CD14-positive monocyte (primary cell): ENCODE measurements at regions not wholly inside any gene's neighbourhood (a gene's known extent, or its start where the extent isn't known, plus 50 kb on each side); places are given as distances from the start of the nearest gene placed in this dataset.

Experiments used
- DNase-seq, 3 donors: peaks; one replicate each; pipeline ENCODE4 v3.0.0-alpha.2; 2011 to 2022
- H2AFZ ChIP-seq: 2 replicates; pipeline ENCODE4 v1.6.0; 2012; ENCODE audit warnings: mild to moderate bottlenecking, low read depth, low read length, inconsistent platforms; ENCODE audit not compliant: insufficient read depth, poor library complexity, severe bottlenecking
- H3K27ac ChIP-seq, 2 donors: 1 replicate in 1 of 2; 2 replicates in 1 of 2; pipeline ENCODE4 v1.5.1; 2012 to 2013; ENCODE audit warnings: low read length in 2 of 2, control low read depth in 1 of 2, inconsistent platforms in 1 of 2, low read depth in 1 of 2, mild to moderate bottlenecking in 1 of 2
- H3K27me3 ChIP-seq, 2 donors: one replicate each; pipeline versions ENCODE4 v1.6.0 to v1.6.1; 2011 to 2013; ENCODE audit warnings: low read length in 2 of 2; ENCODE audit not compliant: control insufficient read depth in 2 of 2, insufficient read depth in 2 of 2
- H3K36me3 ChIP-seq, 2 donors: replicated peaks in 1 of 2; 1 replicate in 1 of 2; 2 replicates in 1 of 2; pipeline versions ENCODE4 v1.5.1 to v1.6.1; 2012 to 2013; ENCODE audit warnings: low read length in 2 of 2, control low read depth in 1 of 2, inconsistent platforms in 1 of 2, mild to moderate bottlenecking in 1 of 2; ENCODE audit not compliant: insufficient read depth in 2 of 2, control insufficient read depth in 1 of 2
- H3K4me1 ChIP-seq, 2 donors: 1 replicate in 1 of 2; 2 replicates in 1 of 2; pipeline versions ENCODE4 v1.5.1 to v1.6.1; 2012 to 2013; ENCODE audit warnings: low read length in 2 of 2, control low read depth in 1 of 2, inconsistent platforms in 1 of 2, mild to moderate bottlenecking in 1 of 2, moderate library complexity in 1 of 2; ENCODE audit not compliant: insufficient read depth in 2 of 2, control insufficient read depth in 1 of 2
- H3K4me2 ChIP-seq: replicated peaks from 2 replicates; pipeline ENCODE3; 2012; ENCODE audit warnings: low read length, moderate library complexity, mild to moderate bottlenecking; ENCODE audit not compliant: poor library complexity, severe bottlenecking; ENCODE audit errors: extremely low read depth
- H3K4me3 ChIP-seq, 3 experiments: fragments of 200-600 bp in 1 of 3; sonication (generic) in 1 of 3; replicated peaks in 1 of 3; 1 replicate in 2 of 3; 2 replicates in 1 of 3; pipeline ENCODE4 v1.5.1; 2011 to 2013; ENCODE audit warnings: low read length in 3 of 3, mild to moderate bottlenecking in 3 of 3, control low read depth in 2 of 3, low read depth in 2 of 3, inconsistent platforms in 1 of 3, moderate library complexity in 1 of 3
- H3K79me2 ChIP-seq: 2 replicates; pipeline ENCODE4 v1.6.0; 2012; ENCODE audit warnings: mild to moderate bottlenecking, control low read depth, inconsistent platforms, low read length, moderate library complexity; ENCODE audit not compliant: insufficient read depth
- H3K9ac ChIP-seq: 2 replicates; pipeline ENCODE4 v1.6.0; 2017; ENCODE audit warnings: low read length, mild to moderate bottlenecking; ENCODE audit not compliant: insufficient read depth, poor library complexity, severe bottlenecking
- H3K9me3 ChIP-seq, 2 donors: replicated peaks in 1 of 2; 1 replicate in 1 of 2; 2 replicates in 1 of 2; pipeline versions ENCODE4 v1.5.1 to v1.6.1; 2012 to 2013; ENCODE audit warnings: low read length in 2 of 2, control low read depth in 1 of 2; ENCODE audit not compliant: control insufficient read depth in 1 of 2, insufficient read depth in 1 of 2
- H4K20me1 ChIP-seq: 2 replicates; pipeline ENCODE4 v1.6.0; 2012; ENCODE audit warnings: mild to moderate bottlenecking, low read length, control low read depth, moderate library complexity; ENCODE audit not compliant: insufficient read depth
- H3K27ac Mint-ChIP-seq, 7 donors: one replicate each; pipeline ENCODE4 v1.8.0; 2020; ENCODE audit warnings: mild to moderate bottlenecking in 7 of 7, mixed read lengths in 7 of 7, moderate library complexity in 6 of 7, inconsistent platforms in 2 of 7
- H3K27me3 Mint-ChIP-seq, 3 donors: one replicate each; pipeline ENCODE4 v1.8.0; 2021 to 2022; ENCODE audit warnings: low read depth in 3 of 3, mild to moderate bottlenecking in 3 of 3, mixed read lengths in 3 of 3, moderate library complexity in 3 of 3, inconsistent platforms in 1 of 3
- H3K36me3 Mint-ChIP-seq, 2 donors: one replicate each; pipeline ENCODE4 v1.8.0; 2020; ENCODE audit warnings: mixed read lengths in 2 of 2, inconsistent platforms in 1 of 2, mild to moderate bottlenecking in 1 of 2
- H3K4me1 Mint-ChIP-seq: one replicate; pipeline ENCODE4 v1.8.0; 2020; ENCODE audit warnings: mild to moderate bottlenecking, mixed read lengths
- H3K4me3 Mint-ChIP-seq, 2 donors: one replicate each; pipeline ENCODE4 v1.8.0; 2020; ENCODE audit warnings: mild to moderate bottlenecking in 2 of 2, mixed read lengths in 2 of 2, moderate library complexity in 1 of 2
- H3K9me3 Mint-ChIP-seq, 7 donors: one replicate each; pipeline ENCODE4 v1.8.0; 2020 to 2022; ENCODE audit warnings: mixed read lengths in 7 of 7, mild to moderate bottlenecking in 6 of 7, moderate library complexity in 6 of 7, inconsistent platforms in 2 of 7
- CTCF ChIP-seq: fragments of 200-600 bp; IDR thresholded peaks from one replicate; pipeline ENCODE4 v1.8.0; 2022; ENCODE audit warnings: antibody characterized with exemption, mild to moderate bottlenecking
- WGBS: methylation state at CpG from one replicate; pipeline ENCODE4 v1.1.5; 2013; ENCODE audit warnings: missing lambda C conversion rate; ENCODE audit not compliant: insufficient coverage; 5-methylcytosine and 5-hydroxymethylcytosine counted together
- intact Hi-C, 2 donors: fragments of 100-400 bp; cut with micrococcal nuclease; formaldehyde crosslinking; loops; one replicate each; pipeline versions ENCODE4 v1.15.0 to v1.15.1; 2023

DNA sequence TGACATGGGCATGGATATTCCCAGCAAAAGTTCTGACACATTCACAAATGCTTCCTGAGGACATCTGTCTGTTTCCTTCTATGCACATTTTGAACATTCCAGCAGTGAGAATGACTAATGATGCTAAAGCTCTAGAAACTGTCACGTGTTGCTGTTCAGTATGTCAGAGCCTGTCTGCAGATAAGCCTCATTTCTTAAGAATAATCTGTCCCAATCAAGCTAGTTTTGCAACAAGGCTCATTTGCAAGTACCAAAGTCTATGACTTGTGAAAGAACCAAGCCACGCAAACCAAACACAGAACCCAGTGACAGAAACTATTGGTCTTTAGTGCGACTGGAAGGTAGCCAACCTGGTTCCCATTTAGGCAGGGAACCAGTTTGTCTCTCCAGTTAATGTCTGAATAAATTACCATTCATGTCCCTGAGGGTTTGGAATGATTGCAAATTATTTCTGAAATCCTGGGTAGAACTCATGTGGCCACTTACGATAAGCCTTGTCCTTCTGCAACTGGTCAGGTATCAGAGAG is 178.5 kb downstream of the C9orf152 start:
- H3K27ac ChIP-seq: no peak overlapping the region
- H3K4me2 ChIP-seq: peak overlapping the region; percentile 24
- H3K79me2 ChIP-seq: no peaks in the 10 kb centered on the region
- H2AFZ ChIP-seq: no peak overlapping the region
- H3K4me1 ChIP-seq: peaks cover 21 to 33% of the 10 kb centered on the region in 2 donors
- peak overlapping the region in 1 of 2 donors; percentile 14 for H3K4me3 Mint-ChIP-seq
- H3K4me3 ChIP-seq: no peak overlapping the region
- intact Hi-C loops: no loop called here
- H4K20me1 ChIP-seq: no peaks in the 10 kb centered on the region
- WGBS: 50% methylated on average over 2 of the region's 4 CpGs
- no peaks in the 10 kb centered on the region for H3K9me3 Mint-ChIP-seq
- H3K27me3 ChIP-seq: no peaks in the 10 kb centered on the region
- H3K9me3 ChIP-seq: no peaks in the 10 kb centered on the region
- H3K36me3 Mint-ChIP-seq: no peaks in the 10 kb centered on the region
- peaks cover 0 to 10% (median 5%) of the 10 kb centered on the region in 3 donors for H3K27me3 Mint-ChIP-seq
- no peaks in the 10 kb centered on the region for H3K36me3 ChIP-seq
- no peak overlapping the region for H3K9ac ChIP-seq
- peak; percentile 75 to 96 (median 89) for DNase-seq
- TF ChIP-seq CTCF: no peak
- H3K4me1 Mint-ChIP-seq: peaks cover 30% of the 10 kb centered on the region
- peak overlapping the region in 5 of 7 donors; percentile 1 to 72 (median 48) for H3K27ac Mint-ChIP-seq

- TF ChIP-seq CTCF: no peak
- 89% methylated on average over 2 of the region's 4 CpGs for WGBS
- Histone ChIP-seq H3K27me3 (no peaks in the 10 kb centered on the region), H3K4me3 (no peak overlapping the region), H3K27ac (no peak overlapping the region), H3K4me2 (no peak overlapping the region), H3K9me3 (no peaks in the 10 kb centered on the region), H3K4me1 (peaks cover 21 to 33% of the 10 kb centered on the region in 2 donors), H4K20me1 (no peaks in the 10 kb centered on the region), H2AFZ (no peak overlapping the region), H3K36me3 (no peaks in the 10 kb centered on the region), H3K9ac (no peak overlapping the region), H3K79me2 (no peaks in the 10 kb centered on the region)
- no peak overlapping the region for H3K4me3 Mint-ChIP-seq
- peaks cover 30% of the 10 kb centered on the region for H3K4me1 Mint-ChIP-seq
- DNase-seq: no peak
- intact Hi-C loops: no loop called here
- no peaks in the 10 kb centered on the region for H3K9me3 Mint-ChIP-seq
- H3K27ac Mint-ChIP-seq: peak overlapping the region in 6 of 7 donors; percentile 1 to 72 (median 48)
- H3K36me3 Mint-ChIP-seq: no peaks in the 10 kb centered on the region
- peaks cover 0 to 10% (median 5%) of the 10 kb centered on the region in 3 donors for H3K27me3 Mint-ChIP-seq
Observed at GRCh38 chr9:110029956-110030480, 177.9 kb downstream of the C9orf152 start.
